ENCODE measurements at regions not wholly inside any gene's neighbourhood (a gene's known extent, or its start where the extent isn't known, plus 50 kb on each side); places are given as distances from the start of the nearest gene placed in this dataset.
"Not testable (repeated sequence)": the region's sequence is repeated elsewhere in the genome, so short reads cannot be mapped to it uniquely, and the experiment has no call there.

DNA sequence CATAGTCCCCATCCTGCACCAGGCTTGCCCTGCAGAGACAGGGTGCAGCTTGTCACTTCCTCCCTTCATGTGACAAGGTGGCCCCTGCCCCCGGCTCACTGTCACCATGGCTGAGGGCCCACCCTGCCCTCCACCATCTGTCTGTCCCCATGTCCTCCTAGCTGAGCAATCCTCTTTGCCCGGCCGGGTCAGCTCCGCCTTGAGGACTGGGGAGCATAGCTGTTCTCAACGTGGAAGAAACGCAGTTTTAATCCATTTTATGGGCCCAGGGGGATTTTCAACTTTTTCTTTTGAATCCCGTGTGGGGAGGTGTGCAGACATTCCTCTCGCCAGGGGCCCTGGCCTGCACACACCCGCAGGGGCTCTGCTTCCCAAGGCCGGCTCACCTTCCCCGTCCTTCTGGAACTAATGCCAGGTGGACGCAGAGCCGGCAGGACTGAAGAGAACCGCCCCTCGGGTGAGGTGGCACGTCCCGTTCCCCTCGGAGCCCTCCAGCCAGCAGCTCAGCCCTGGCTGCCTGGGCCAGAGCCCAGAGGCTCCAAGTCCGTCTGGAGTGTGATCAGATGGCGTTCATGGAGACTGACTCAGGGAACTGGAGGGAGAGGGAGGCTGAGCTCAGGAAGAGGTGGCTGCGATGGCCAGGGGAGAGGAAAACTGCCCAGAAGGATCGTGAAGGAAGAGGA, 1108.7 kb downstream of the BRD1 start:
- DNase-seq, result no peak

DNA sequence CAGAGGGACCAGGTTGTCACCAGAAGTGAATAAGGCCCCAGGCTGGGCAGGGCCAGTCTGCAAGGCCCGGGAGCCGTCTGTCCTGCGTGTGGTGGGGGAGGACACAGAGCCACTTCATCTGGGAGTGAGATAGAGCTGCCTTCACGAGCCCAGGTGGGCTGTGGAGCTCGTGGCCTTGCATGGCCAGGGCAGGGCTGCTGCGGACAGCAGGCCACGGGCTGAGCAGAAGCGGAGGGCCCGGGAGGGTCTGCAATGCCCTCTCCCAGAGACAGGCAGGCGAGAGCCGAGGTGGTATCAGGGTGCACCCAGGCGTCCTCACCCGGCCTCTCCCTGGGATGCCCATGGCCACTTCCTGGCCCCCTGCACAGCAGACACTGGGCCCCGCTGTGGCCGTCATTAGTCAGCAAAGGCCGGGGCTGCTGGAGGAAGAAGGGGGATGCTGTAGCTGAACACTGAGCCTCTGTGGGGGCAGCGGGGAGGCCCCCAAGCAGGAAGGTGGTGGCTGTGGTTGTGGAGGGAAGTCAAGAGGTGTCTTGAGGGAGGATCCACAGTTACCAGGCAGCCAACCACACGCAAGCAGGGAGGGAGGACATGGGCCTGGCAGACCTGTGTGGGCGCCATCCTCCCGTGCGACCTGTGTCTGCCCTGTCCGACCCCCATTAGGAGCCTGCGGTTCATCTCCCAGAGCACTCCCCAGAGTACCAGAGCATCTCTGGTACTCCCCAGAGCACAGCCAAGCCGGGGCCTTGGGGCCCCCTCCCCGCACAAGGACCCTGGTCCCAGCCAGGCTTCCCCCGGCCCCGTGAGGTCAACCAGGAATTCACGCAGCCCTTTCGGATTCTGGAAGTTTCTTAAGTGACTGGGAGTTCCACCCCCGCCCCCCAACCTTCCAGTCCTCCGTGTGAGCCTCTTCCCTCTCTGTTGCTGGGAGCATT, 1109.5 kb downstream of the BRD1 start:
- DNase-seq, result no peak

- no peak for DNase-seq
These were observed 1110.4 kb downstream of the BRD1 start for GRCh38 chr22:48717076-48717810.

GRCh38 chr22:48716154-48716553, 1111.5 kb downstream of the BRD1 start:
- not testable (repeated sequence) for DNase-seq

DNA sequence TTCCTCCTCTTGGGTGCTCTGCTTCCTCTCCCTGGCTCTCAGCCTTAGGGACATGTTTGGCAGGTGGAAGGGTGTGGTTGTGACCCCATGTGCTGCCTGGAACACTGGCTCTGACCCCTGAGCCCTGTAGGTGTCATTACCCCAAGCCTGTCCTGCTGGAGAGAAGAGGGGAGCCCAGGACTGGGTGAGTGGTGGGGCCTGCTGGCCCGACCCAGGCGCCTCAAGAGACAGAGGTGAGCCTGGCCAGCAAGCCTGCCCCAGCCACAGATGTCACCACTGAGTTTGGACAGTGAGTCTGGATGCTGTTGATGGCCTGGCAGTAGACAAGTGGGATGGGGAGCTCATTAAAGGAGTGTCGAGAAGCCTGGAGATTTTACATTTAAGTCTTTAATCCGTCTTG, 1112.2 kb downstream of the BRD1 start:
- DNase-seq, result no peak

DNA sequence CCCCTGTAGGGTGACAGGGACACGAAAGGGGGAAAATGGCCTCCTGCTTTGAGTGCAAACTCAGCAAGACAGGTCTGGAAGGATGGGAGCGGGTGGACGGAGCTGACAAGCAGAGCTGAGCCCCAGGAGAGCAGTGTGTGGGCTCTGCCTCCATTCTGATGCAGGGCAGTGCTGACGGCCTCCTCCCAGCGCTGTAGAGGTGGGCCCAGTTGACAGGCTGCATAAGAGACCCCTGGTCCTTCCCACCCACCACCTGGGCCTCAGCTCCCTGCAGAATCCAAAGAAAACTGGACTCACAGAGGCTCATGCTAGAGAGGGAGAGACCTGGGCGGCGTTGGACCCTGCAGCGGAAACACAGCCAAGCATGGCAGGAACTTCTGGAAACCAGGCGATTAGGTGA, 1113.4 kb downstream of the BRD1 start:
- DNase-seq, result no peak

- DNase-seq, result no peak
These were observed 1114.1 kb downstream of the BRD1 start for GRCh38 chr22:48713272-48714205.

DNA sequence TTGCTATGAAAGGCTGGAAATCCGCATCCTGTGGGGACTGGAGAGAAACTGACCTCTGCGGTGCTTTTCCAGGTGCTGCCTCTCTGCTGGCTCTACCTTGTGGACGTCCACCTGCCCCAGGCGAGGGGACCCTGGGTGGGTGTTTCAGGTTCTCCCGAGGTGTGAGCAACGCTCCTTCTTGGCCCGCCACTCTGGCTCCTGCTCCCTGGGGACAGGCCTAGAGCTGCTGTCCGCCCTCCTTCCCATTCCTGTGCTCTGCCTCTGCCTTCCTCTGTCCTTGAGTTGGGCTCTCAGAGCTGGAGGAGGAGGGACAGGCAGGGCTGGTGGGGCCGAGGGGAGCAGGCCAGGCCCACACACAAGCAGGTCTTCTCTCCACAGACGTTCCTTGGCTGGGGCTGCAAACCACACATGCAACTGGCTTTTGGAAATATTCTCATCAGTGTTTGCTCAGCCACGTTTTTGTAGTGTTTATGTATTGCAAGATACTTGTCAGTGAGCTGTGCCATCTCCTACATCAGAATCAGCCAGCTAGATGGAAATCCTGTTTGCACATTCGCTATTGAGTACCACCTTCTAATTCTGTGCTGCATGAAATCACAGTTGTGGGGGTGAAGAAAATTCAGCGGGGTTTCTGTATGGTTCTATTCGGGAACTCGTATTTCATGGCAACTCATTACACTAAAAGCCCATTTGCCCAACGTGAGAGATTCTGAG, 1115.0 kb downstream of the BRD1 start:
- no peak for DNase-seq

- no peak for DNase-seq
These were observed 1116.0 kb downstream of the BRD1 start for GRCh38 chr22:48711669-48712068.

DNA sequence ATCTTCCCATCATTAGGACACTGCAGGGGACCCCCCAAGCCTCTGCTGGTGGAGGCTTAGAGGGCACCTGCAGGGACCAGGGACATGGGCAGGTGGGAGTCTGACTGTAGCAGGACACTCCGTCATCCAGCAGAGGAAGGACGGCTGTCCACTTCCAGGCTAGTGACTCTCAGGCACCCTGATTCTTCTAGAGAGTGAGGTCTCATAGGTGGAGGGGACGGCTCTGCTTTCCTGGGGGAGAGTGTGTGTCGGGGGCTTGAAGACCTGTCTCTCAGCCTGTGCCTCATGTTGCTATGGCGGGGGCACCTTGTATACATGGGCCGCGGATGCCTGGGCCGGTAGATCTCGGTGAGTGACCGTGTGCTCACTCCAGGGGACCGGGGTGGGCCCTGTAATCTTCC, 1116.6 kb downstream of the BRD1 start:
- no peak for DNase-seq

GRCh38 chr22:48710410-48710809, 1117.3 kb downstream of the BRD1 start:
- no peak for DNase-seq

DNA sequence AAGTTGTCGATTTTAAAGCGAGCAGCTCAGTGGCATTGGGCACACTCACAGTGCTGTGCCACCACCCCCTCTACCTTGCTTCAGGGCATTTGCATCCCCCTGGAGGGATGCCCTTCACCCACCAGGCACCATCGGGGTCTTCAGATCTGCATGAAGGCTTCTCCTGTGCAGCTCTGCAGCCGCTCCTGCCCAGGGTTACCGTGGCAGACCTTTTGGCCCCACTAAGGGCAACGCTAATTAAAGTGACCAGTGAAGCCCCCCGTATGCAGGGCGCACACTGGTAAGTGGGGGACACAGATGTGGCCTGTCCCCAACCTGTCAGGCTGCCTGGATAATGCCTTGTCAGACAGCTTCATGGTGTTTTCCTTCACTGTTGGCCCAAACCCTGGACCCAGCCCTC, 1117.7 kb downstream of the BRD1 start:
- DNase-seq, result no peak

DNA sequence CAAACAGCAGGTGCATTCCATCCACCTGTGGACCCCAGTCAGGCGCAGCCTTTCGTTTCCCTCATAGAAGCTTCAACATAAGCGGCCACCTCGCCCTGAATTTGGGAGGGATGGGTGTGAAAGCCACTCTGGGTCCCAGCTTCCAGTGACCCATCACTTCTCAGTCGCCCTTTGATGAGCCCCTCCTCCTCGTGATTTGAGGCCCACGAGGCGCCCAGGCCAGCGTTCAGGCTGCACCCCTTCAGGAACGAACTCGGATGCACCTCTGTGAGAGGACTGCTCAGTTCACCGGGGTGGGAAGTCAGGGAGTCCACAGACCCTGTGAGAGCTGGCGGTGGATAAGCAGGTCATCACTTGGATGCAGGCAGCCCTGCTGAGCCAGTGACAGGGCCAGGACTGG, 1118.2 kb downstream of the BRD1 start:
- no peak for DNase-seq

GRCh38 chr22:48708558-48709245, 1119.0 kb downstream of the BRD1 start:
- DNase-seq, result no peak

DNA sequence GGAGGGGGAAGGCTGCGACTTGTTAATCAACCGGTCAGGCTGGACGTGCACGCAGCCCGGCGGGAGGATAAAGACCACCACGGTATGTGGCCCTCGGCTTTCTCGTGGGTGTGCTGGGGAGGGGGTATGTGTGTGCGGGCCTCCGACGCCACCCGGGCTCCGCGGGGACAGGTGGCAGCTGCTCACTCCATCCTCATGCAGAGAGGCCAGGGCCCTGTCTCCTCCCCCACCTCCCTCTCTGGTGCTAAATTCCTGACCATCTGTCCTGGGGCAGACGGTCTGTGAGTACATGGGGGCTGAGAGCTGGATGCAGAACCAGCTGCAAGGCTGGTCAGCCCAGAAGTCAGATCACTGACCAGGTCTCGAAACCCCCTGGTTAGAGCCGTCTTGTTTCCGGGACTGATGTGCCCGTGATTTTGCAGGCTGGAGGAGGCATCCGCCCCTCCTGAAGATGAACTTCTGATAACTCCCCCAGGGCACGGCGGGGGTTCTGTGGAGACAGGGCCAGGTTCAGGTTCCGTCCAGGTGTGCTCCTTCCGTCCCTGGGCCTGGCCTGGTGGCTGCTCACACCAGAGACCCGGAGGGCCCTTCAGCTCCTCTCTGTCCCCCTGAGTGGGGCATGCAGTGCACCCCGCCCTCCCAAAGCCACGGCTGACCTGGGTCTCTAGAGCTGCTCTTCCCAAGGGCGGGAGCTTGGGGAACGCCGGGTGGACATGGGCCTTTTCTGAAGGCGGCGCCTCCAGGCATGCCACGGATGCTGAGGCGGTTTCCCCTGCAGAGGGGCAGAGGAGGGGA, 1119.7 kb downstream of the BRD1 start:
- DNase-seq, result no peak

GRCh38 chr22:48706934-48707762, 1120.5 kb downstream of the BRD1 start:
- no peak for DNase-seq

DNA sequence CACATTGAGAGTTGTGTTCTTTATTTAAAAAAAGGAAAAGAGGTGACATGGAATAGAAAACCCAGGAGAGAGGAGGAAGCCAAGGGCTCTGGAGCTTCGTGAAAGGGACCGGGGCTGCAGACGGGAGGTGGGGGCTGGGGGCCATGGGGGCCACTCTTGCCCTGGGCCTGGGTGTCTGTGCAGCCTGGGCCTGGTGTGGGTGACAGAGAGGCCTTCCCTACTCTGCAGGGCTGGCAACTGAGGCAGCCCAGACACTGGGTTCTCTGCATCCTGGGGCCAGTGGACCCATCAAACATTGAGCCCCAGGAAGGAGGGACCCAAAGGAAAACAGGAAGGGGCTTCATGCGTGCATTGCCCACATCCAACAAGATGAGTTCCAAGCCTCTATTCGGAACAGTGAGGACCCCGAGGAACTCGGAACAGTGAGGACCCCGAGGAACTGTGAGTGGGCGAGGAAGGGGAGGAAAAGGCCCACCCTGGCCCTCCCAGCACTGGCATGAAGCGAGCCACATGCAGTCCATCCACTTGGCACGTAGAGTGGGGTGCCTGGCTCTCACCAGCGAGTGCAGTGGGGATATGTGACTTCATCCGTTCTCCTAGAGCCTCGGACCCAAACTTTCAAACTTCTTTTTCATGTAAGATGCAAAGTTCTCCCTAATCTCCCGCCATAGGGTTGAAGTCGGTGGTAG, 1121.6 kb downstream of the BRD1 start:
- no peak for DNase-seq

DNA sequence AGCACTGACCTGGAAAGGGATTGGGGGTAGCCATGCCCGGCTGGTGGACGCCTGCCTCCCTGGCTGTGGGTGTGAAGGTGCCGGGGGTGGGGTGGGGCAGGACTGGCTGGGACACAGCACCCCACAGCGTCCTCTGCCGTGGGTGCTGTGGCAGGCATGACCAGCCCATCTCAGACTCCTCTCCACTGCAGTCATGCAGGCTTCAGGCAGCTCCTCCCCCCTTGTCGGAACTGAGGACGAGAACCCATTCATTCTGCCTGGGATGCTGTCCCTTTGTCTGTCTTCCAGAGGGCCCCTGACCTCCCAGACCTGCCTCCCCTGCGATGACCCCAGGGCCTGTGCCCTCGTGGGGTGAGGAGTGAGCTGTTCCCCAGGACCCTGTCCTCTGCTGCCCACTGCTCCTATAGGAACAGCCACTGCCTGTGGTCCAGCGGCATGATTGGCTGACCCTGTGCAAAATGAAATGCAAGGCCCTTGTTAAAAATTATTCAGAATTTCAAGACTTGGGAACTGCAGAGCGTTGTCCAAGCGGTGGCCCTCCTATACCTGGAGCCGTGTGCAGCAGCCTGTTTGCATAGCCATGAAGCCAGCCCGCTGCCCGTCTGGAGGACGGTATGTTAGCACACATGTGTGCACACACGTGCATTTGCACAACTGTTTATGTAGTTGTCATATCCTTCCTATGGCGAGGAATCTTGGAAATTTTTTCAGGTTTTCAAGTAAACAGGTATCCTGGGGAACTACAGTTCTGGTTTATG, 1122.3 kb downstream of the BRD1 start:
- DNase-seq, result no peak

All from NCI-H2171 (cell line).